Medulla oblongata (tissue), 1 donor: ENCODE measurements at regions not wholly inside any gene's neighbourhood (a gene's known extent, or its start where the extent isn't known, plus 50 kb on each side); places are given as distances from the start of the nearest gene placed in this dataset.

ENCODE experiments used
- DNase-seq: peaks from one replicate; pipeline ENCODE4 v3.0.0-alpha.2; 2015; ENCODE audit errors: extremely low spot score

DNA sequence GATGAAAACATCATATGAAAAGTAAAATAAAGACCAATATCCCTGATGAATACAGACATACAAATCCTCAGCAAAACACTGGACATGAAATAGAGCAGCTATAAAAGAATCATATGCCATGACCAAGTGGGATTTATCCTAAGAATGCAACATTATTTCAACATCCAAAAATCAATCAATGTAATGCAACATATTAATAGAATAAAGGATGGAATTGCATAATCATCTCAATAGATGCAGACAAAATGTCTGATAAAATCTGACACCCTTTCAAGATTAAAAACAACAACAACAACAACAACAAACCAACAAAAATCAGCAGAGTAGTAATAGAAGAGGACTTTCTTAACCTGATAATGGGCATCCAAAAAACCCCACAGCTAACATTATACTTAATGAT is 63.8 kb upstream of the IL1R1 start:
- DNase-seq = no peak

DNA sequence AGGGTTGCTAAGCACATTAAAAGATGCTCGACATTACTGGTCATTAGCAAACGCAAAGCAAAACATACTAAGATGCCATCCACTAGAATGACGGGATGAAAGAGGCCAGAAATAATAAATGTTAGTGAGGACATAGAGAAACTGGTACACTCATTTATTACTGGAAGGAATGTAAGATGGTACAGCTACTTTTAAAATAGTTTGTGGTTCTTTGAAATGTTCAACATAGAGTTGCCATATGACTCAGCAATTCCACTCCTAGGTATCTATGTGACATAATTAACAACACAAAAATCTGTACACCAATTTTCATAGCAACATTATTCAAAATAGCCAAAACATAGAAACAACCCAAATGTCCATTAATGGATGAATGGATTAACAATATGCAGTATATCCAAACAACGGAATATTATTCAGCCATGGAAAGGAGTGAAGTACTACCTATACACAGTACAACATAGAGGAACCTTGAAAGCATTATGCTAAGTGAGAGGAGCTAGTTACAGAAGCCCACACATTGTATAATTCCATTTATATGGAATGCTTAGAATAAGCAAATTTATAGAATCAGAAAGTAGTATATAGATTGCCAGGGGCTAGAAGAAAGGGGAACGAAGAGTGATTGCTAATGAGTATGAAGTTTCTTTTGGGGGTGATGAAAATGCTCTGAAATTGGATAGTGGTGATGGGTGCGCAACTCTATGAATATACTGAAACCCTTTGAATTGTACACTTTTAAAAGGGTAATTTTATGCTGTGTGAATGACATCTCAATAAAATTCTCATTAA is 61.9 kb upstream of the IL1R1 start:
- no peak for DNase-seq

DNA sequence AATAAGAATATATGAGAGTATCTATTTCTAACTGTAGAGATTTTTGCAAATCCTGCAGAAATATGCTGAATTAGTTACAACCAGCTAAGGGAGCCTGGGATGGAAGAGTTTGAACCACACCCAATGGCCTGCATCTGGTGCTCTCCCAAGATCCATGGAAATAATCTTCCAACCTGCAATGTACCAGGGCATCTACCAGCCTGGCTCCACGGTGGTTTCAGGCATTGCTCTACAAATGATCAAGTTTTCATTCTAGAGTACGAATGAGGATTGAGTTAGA is 61.4 kb upstream of the IL1R1 start:
- no peak for DNase-seq

DNA sequence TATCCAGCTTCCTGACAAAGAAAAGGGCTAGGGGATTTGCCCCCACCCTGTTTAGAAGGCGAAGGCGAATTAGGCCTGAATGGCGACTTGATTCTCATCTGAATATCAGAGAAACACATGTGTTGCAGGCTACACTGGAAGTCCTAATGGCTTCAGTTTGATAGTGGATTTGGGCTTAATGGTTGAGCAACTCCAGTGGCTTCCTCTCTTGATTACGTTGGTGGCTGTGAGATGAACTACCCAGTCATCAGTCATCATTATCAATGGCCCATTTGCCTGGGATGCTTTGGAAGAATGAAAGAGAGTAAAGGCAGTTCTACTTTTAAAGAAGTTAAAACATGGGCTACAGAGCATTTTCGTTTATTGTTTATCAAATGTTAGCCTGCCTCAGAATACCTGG is 60.9 kb upstream of the IL1R1 start:
- DNase-seq = no peak

DNA sequence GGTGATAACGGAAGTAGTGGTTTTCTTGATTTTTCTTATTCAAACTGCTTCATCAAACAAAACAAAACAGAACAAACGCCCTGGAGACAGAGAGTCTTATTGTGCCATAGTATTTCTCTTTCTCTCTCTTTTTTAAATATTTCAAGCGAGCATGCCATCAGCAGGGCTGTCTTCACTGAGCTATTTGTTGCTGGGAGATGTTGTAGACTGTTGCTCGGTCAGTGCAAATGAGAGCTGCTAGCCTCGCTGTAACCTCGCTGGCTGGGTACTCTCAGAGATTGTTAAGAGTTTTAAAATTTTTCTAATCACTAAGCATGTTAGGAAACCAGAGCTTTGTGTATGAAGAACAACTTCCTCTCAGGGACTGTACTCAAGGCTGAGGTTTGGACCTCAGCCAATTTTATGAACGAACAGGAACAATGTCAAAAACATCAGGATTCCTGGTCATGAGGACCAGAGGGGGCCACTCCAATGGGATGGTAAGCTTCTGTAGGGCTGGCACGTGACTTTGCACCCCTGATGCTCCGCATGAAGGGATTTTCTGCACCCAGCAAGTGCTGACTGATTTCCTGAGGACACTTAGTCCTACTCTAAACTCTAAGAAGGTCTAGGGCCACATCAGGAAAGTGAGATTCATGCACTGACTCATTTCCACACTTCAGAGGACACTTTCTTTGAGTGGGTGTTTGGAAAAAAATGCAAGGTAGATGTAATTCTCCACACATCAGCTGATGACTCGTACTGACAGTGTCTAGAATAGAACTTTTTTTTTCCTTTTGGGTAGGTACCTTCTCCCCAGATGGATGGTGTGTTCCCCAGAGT is 59.8 kb upstream of the IL1R1 start:
- DNase-seq = peak; percentile 74

DNA sequence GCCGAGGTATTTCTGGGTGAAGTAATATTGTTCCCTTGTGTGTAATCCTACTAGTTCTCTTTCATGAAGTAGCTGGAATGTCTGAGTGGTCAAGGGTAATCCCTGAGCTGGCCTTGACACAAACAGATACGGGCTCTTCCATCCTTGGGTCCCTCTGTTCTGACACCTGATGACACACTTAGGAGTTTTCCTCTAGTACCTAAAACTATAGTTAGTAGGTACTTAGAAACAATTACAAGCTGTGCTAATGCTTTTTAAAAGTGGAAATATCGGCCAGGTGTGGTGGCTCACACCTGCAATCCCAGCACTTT is 59.2 kb upstream of the IL1R1 start:
- no peak for DNase-seq

DNA sequence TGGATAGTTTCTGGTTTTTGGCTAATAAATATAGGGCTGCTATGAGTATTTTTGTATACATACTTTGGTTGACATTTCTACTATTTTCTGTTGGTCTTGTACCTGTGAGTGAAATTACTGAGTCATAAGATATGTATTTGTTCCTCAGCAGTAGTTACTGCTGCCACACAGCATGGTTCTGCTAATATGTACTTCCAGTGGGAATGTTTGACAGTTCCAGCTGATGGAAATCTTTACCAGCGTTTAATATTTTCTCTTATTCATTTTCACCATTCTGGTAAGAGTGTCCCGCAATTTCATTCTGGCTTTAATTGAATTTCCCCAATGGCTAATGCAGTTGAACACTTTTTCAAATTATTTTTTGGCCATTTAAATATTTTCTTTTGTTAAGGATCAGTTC is 57.9 kb upstream of the IL1R1 start:
- no peak for DNase-seq

DNA sequence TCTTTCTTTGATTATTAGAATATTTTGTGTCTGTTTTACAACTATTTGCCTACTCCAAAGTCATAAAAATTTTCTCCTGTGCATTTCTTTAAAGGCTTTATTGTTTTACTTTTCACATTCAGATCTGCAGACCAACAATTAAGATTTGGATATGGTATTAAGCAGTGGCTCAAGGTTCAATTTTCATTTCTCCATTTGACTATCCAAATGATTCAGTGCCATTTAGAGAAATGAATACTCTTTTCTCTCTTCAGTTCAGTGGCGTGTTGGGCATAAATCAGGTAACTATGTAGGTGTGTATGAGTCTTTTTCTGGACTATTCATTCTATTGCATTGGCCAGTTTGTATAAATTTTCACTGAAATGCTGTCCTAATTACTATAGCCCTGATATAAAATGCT is 57.3 kb upstream of the IL1R1 start:
- DNase-seq = no peak

DNA sequence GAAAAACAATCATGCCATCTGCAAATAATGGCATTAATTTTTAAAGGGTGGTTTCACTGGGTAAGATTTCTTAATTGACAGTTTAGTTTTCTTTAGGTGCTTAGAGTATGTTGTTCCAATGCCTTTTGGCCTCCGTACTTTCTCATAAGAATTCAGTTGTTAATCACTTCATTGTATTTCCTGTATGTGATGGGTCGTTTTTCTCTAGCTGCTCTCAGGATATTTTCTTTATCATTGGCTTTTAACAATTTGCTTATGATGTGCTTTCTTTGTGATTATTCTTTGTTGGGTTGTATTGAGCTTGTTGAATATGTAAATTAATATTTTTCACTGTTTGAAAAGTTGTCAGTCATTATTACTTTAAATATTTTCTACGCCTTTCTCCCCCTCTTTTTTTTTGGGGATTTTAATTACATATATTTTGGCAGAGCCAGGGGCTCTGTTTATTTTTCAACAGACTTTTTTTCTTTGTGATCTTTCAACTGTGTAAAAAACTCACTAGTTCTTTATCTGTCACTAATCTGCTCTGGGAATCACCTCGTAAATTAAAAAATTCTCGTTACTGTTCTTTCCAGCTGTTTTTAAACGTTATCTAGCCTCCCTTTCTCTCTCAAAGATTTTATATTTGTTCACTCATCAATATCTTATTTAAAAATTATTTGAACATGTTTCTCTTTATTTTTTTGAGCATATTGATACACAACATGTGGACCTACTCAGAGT is 56.2 kb upstream of the IL1R1 start:
- no peak for DNase-seq

DNA sequence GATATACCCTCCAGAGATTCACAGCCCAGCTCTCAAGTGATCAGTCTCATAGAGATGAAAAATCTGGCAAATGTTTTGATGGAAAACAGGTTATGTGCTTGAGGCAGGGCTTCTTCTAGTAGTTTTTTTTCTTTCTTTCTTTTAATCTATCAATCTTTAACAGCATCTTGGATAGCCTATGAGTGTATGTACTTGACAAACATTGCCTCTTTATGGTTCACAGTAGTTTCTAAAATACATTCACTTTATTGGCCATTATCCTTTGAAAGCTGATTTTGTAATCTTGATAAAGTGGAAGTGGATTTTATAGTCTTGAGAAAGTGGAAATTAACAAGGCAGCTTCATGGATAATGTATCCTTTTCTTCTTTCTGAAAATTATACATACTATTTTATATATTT is 51.4 kb upstream of the IL1R1 start:
- DNase-seq = no peak

DNA sequence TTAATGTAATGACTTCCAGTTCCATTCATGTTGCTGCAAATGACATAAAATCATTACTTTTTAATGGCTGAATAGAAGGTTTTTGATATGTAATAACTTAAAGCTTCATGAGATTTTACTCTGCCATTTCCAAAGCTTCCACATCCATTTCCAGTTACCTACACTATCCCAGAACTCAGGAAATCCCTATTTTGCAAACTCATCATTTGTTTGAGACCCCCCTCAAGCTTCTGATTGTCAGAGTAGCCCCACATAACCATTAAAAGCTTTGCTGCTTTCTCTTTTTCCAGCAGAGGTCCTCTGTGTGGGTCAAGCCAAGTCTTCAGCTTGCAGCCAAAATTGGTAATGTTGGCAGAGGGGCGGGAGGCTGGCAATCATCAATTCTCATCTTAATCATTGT is 50.6 kb upstream of the IL1R1 start:
- DNase-seq = no peak

DNA sequence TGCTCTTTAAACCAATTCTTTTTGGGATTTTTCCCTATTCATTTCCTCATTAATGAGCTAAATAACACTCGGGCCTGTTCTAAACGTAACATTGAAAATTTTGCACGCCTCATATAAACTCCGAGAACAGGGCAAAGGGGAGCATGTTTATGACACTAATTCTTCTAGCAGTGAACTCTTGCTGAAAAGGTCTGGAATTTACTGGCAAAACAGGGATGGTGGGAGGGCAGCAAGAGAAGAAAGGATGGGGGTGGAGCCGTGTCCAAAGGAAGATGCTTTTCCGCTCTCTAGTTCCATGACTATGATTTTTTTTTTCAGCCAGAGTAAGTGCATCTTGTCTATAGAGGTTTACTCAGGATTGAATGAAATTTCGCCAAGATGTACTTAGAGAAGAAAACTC is 50.0 kb upstream of the IL1R1 start:
- DNase-seq = no peak
